SK-N-SH (cell line): ENCODE measurements at regions not wholly inside any gene's neighbourhood (a gene's known extent, or its start where the extent isn't known, plus 50 kb on each side); places are given as distances from the start of the nearest gene placed in this dataset.

Source experiments
- CTCF ChIA-PET: fragments of 300-600, 350-600 bp; formaldehyde crosslinking; extraction: SDS; loops from one replicate; lab custom pipeline; 2021; lab: Yijun Ruan, JAX
- POLR2A ChIA-PET: fragments of 350-600 bp; sonication (Branson Sonifier 250); formaldehyde crosslinking; extraction: SDS; loops from one replicate; lab custom pipeline; 2020; ENCODE audit warnings: antibody characterized with exemption, inconsistent platforms; lab: Yijun Ruan, JAX
- DNase-seq: peaks from one replicate; pipeline ENCODE4 v3.0.0; 2012
- H2AFZ ChIP-seq: fragments of 200-600 bp; sonication (generic); 2 replicates; pipeline ENCODE4 v1.8.1; 2016; ENCODE audit warnings: antibody characterized with exemption, mild to moderate bottlenecking, low read depth
- H3F3A ChIP-seq: fragments of 200-600 bp; sonication (generic); replicated peaks from 2 replicates; pipeline ENCODE3; 2016; ENCODE audit warnings: antibody characterized with exemption, mild to moderate bottlenecking; ENCODE audit not compliant: insufficient read depth
- H3K27ac ChIP-seq, 2 experiments: fragments of 200-500 bp in 1 of 2; fragments of 200-600 bp in 1 of 2; sonication (Bioruptor generic) in 1 of 2; sonication (generic), shearing (Covaris generic) in 1 of 2; 2 replicates each; pipeline versions ENCODE4 v1.5.1 to v1.6.1; 2014 to 2016; ENCODE audit warnings: low read depth in 2 of 2, inconsistent platforms in 1 of 2, low read length in 1 of 2, mild to moderate bottlenecking in 1 of 2, mixed read lengths in 1 of 2
- H3K27me3 ChIP-seq: fragments of 200-600 bp; sonication (generic), shearing (Covaris generic); 2 replicates; pipeline ENCODE4 v1.6.1; 2016; ENCODE audit warnings: mixed run types; ENCODE audit not compliant: insufficient read depth
- H3K36me3 ChIP-seq, 2 experiments: fragments of 200-500 bp in 1 of 2; fragments of 200-600 bp in 1 of 2; sonication (Bioruptor generic) in 1 of 2; sonication (generic) in 1 of 2; replicated peaks in 1 of 2; 2 replicates each; pipeline versions ENCODE3 to v1.5.1; 2014 to 2016; ENCODE audit warnings: low read length in 1 of 2, mild to moderate bottlenecking in 1 of 2; ENCODE audit not compliant: insufficient read depth in 2 of 2, control insufficient read depth in 1 of 2
- H3K4me1 ChIP-seq, 2 experiments: fragments of 200-500 bp in 1 of 2; fragments of 200-600 bp in 1 of 2; sonication (Bioruptor generic) in 1 of 2; sonication (generic), shearing (Covaris generic) in 1 of 2; 2 replicates each; pipeline versions ENCODE4 v1.5.1 to v1.6.1; 2014 to 2016; ENCODE audit warnings: low read depth in 1 of 2, low read length in 1 of 2, mixed run types in 1 of 2; ENCODE audit not compliant: insufficient read depth in 2 of 2, control insufficient read depth in 1 of 2
- H3K4me2 ChIP-seq: fragments of 200-600 bp; sonication (generic), shearing (Covaris generic); 2 replicates; pipeline ENCODE4 v1.6.1; 2017; ENCODE audit warnings: mixed run types
- H3K4me3 ChIP-seq, 2 experiments: fragments of 200-500 bp in 1 of 2; fragments of 200-600 bp in 1 of 2; sonication (Bioruptor generic) in 1 of 2; sonication (generic), shearing (Covaris generic) in 1 of 2; 2 replicates each; pipeline versions ENCODE4 v1.5.1 to v1.8.1; 2014 to 2016; ENCODE audit warnings: low read depth in 2 of 2, inconsistent platforms in 1 of 2, low read length in 1 of 2, mild to moderate bottlenecking in 1 of 2, mixed read lengths in 1 of 2, moderate library complexity in 1 of 2
- H3K79me2 ChIP-seq: fragments of 200-600 bp; sonication (generic); 2 replicates; pipeline ENCODE4 v1.8.1; 2017; ENCODE audit warnings: mild to moderate bottlenecking; ENCODE audit not compliant: insufficient read depth
- H3K9ac ChIP-seq: fragments of 200-600 bp; sonication (generic); 2 replicates; pipeline ENCODE4 v1.6.1; 2017; ENCODE audit warnings: mixed run types
- H3K9me2 ChIP-seq: fragments of 200-600 bp; sonication (generic); 2 replicates; pipeline ENCODE4 v1.6.1; 2017; ENCODE audit warnings: mixed run types
- H3K9me3 ChIP-seq: fragments of 200-600 bp; sonication (generic); 2 replicates; pipeline ENCODE4 v1.6.1; 2017; ENCODE audit warnings: mixed run types, mild to moderate bottlenecking, moderate library complexity
- H4K20me1 ChIP-seq: fragments of 200-600 bp; sonication (generic); 2 replicates; pipeline ENCODE4 v1.6.1; 2017; ENCODE audit warnings: mild to moderate bottlenecking, mixed run types; ENCODE audit not compliant: insufficient read depth
- ELF1 ChIP-seq: IDR thresholded peaks from 2 replicates; pipeline ENCODE4 v1.4.0; 2012
- EP300 ChIP-seq, 2 experiments: IDR thresholded peaks; 2 replicates each; pipeline versions ENCODE4 v1.4.0 to v1.6.1; 2012; ENCODE audit warnings: borderline replicate concordance in 1 of 2, low read depth in 1 of 2, low read length in 1 of 2
- EZH2phosphoT487 ChIP-seq: fragments of 200-600 bp; sonication (generic); IDR thresholded peaks from 2 replicates; pipeline ENCODE4 v1.6.1; 2017; ENCODE audit warnings: low read depth, mixed run types, mild to moderate bottlenecking, antibody characterized with exemption, moderate library complexity, borderline replicate concordance
- FOXJ3 ChIP-seq: sonication (generic); formaldehyde crosslinking; IDR thresholded peaks from 2 replicates; pipeline ENCODE4 v1.5.1; 2020; ENCODE audit warnings: mild to moderate bottlenecking, missing genetic modification reagents
- GATA2 ChIP-seq: sonication (generic); formaldehyde crosslinking; IDR thresholded peaks from 2 replicates; pipeline ENCODE4 v1.5.0; 2020; ENCODE audit warnings: mild to moderate bottlenecking, missing genetic modification reagents
- JUND ChIP-seq: IDR thresholded peaks from 2 replicates; pipeline ENCODE4 v1.4.0; 2012
- MAX ChIP-seq: IDR thresholded peaks from 2 replicates; pipeline ENCODE4 v1.4.0; 2012; ENCODE audit warnings: low read depth
- MEF2A ChIP-seq: IDR thresholded peaks from 2 replicates; pipeline ENCODE4 v1.4.0; 2012; ENCODE audit warnings: low read depth, borderline replicate concordance
- MXI1 ChIP-seq: IDR thresholded peaks from 2 replicates; pipeline ENCODE4 v1.6.1; 2012; ENCODE audit warnings: mild to moderate bottlenecking, low read depth, low read length, improper control_type of control experiment
- NFIC ChIP-seq: IDR thresholded peaks from 2 replicates; pipeline ENCODE4 v1.4.0; 2012; ENCODE audit warnings: borderline replicate concordance
- NRF1 ChIP-seq: IDR thresholded peaks from 2 replicates; pipeline ENCODE4 v1.6.1; 2012; ENCODE audit warnings: low read depth, mild to moderate bottlenecking, low read length
- PBX3 ChIP-seq: IDR thresholded peaks from 2 replicates; pipeline ENCODE4; 2012
- RAD21 ChIP-seq: IDR thresholded peaks from 2 replicates; pipeline ENCODE4 v1.6.1; 2012; ENCODE audit warnings: mild to moderate bottlenecking, low read length
- RCOR1 ChIP-seq: fragments of 150-350 bp; IDR thresholded peaks from 2 replicates; pipeline ENCODE4 v1.6.1; 2017; ENCODE audit warnings: antibody characterized with exemption, low read length
- REST ChIP-seq: IDR thresholded peaks from 2 replicates; pipeline ENCODE4 v1.6.1; 2012; ENCODE audit warnings: mild to moderate bottlenecking, low read depth, low read length, moderate library complexity
- RXRA ChIP-seq: IDR thresholded peaks from 2 replicates; pipeline ENCODE4 v1.4.0; 2012; ENCODE audit warnings: low read depth, mild to moderate bottlenecking, borderline replicate concordance
- SIN3A ChIP-seq: IDR thresholded peaks from 2 replicates; pipeline ENCODE4 v1.6.1; 2012; ENCODE audit warnings: low read depth, mild to moderate bottlenecking, low read length, moderate library complexity, borderline replicate concordance
- SMC3 ChIP-seq: IDR thresholded peaks from 2 replicates; pipeline ENCODE4 v1.6.1; 2012; ENCODE audit warnings: low read depth, low read length, improper control_type of control experiment
- TAF1 ChIP-seq: IDR thresholded peaks from 2 replicates; pipeline ENCODE4 v1.6.1; 2012; ENCODE audit warnings: low read depth, mild to moderate bottlenecking, low read length, moderate library complexity, borderline replicate concordance
- TCF12 ChIP-seq: IDR thresholded peaks from 2 replicates; pipeline ENCODE4 v1.4.0; 2012
- YY1 ChIP-seq: IDR thresholded peaks from 2 replicates; pipeline ENCODE4 v1.4.0; 2012; ENCODE audit warnings: low read depth, mild to moderate bottlenecking
- WGBS: methylation state at CpG from one replicate; pipeline ENCODE4 v1.1.6; 2017; ENCODE audit warnings: low lambda C conversion rate; 5-methylcytosine and 5-hydroxymethylcytosine counted together

GRCh38 chr12:43127886-43128549, 424.0 kb downstream of the ADAMTS20 start (continued):
- TF ChIP-seq SIN3A (no peak), EP300 (IDR thresholded peaks at IDR 0.05; ENCODE audit: borderline replicate concordance in 1 of 2, low read depth in 1 of 2, low read length in 1 of 2) (no peak), NRF1 (no peak)

DNA sequence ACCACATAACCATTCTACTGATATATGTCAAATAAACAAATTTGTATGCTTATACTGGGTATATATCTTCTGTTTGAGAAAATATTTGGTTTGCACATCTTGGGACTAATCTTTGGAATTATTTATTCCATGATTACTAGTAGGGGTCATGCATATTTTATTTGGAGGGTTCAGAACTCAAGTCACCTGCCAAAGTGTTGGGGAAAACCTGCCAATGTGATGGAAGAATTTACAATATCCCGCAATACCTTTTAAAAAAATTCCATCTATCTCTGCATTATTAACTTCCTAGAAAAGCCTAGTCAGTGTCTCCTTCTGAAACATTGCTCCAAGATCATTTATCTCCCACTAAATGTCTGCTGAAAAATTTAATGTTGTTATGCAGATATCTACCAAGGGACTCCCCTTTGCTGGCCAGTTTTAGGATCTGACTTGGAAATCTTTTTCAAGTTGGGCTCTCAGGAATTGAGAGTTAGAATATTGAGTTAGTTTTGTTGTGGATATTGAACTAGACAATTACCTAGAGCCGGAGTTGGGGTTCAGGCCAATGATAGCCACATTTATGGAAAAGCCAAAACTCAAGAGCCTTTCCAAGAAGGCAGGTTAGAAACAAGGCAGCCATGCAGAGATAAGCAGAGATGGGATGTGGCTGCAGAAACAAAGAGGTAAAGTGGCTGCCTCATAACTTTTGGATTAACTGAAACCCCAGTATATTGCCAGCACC, 425.2 kb downstream of the ADAMTS20 start:
- no peaks in the 10 kb centered on the region for H3K4me1 ChIP-seq
- POLR2A ChIA-PET, result no interaction called here

DNA sequence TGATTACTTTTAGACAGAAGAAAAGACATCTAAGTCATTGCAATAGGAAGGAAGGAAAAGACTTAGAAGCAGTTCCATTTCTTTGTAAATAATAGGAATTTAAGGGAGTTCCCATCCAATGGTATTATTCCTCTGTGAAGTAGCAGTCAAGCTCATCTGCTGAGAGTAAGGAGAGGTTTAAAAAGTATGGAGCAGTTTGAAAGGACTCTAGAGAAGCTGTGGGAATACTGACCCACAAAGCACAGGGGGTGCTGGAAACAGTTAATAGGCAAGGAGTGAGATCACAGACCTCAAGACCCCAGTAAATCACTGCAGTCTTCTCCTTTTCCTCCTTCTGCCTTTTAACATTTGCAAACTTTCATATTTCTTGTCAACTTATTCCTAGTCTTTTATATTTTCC, 428.5 kb downstream of the ADAMTS20 start:
- Histone ChIP-seq H3K9me2 (no peaks in the 10 kb centered on the region), H3K36me3 (no peaks in the 10 kb centered on the region), H3K4me1 (no peaks in the 10 kb centered on the region), H3K27me3 (no peaks in the 10 kb centered on the region), H3K9me3 (no peaks in the 10 kb centered on the region), H3F3A (no peaks in the 10 kb centered on the region), H3K4me3 (no peak overlapping the region), H2AFZ (no peak overlapping the region), H3K9ac (no peak overlapping the region), H3K79me2 (no peaks in the 10 kb centered on the region), H3K4me2 (no peak overlapping the region), H4K20me1 (no peaks in the 10 kb centered on the region), H3K27ac (no peak overlapping the region)
- no peak for DNase-seq
- POLR2A ChIA-PET, result no interaction called here
- CTCF ChIA-PET, result interaction anchor here (0.9 to 1.0 kb wide), 2 partner anchors 9 to 17 kb away, joined by 3 read pairs; no protein-coding TSS in a partner anchor
- TF ChIP-seq MXI1 (no peak), TAF1 (no peak), TCF12 (no peak), FOXJ3 (no peak), EZH2phosphoT487 (no peak), MEF2A (no peak), PBX3 (no peak), NRF1 (no peak), REST (no peak), YY1 (no peak), SMC3 (no peak), NFIC (no peak), GATA2 (CRISPR knock-in tag) (no peak), RXRA (no peak), MAX (no peak), RAD21 (no peak), EP300 (IDR thresholded peaks at IDR 0.05; ENCODE audit: borderline replicate concordance in 1 of 2, low read depth in 1 of 2, low read length in 1 of 2) (no peak), RCOR1 (no peak), ELF1 (no peak)

More for the DNA sequence above, 425.2 kb downstream of the ADAMTS20 start:
- CTCF ChIA-PET, result no interaction called here
- H3K9me2 ChIP-seq, result no peaks in the 10 kb centered on the region
- H2AFZ ChIP-seq, result no peak overlapping the region
- WGBS, result 59% methylated on average over 2 of the region's 2 CpGs
- H3K36me3 ChIP-seq, result no peaks in the 10 kb centered on the region
- no peak overlapping the region for H3K4me3 ChIP-seq
- no peaks in the 10 kb centered on the region for H3K79me2 ChIP-seq
- no peak overlapping the region for H3K9ac ChIP-seq
- no peak overlapping the region for H3K4me2 ChIP-seq
- no peak overlapping the region for H3K27ac ChIP-seq
- DNase-seq, result no peak
- H3K27me3 ChIP-seq, result no peaks in the 10 kb centered on the region
- H4K20me1 ChIP-seq, result no peaks in the 10 kb centered on the region
- no peaks in the 10 kb centered on the region for H3F3A ChIP-seq
- no peaks in the 10 kb centered on the region for H3K9me3 ChIP-seq
- TF ChIP-seq MXI1, result no peak
- no peak for TF ChIP-seq TCF12
- TF ChIP-seq SMC3, result no peak
- TF ChIP-seq RCOR1, result no peak
- TF ChIP-seq JUND, result no peak
